ENCODE measurements at regions not wholly inside any gene's neighbourhood (a gene's known extent, or its start where the extent isn't known, plus 50 kb on each side); places are given as distances from the start of the nearest gene placed in this dataset.
A peak's percentile ranks its signal among the peaks of the same experiment; 100 is the strongest.
"Not testable (repeated sequence)": the region's sequence is repeated elsewhere in the genome, so short reads cannot be mapped to it uniquely, and the experiment has no call there.

DNA sequence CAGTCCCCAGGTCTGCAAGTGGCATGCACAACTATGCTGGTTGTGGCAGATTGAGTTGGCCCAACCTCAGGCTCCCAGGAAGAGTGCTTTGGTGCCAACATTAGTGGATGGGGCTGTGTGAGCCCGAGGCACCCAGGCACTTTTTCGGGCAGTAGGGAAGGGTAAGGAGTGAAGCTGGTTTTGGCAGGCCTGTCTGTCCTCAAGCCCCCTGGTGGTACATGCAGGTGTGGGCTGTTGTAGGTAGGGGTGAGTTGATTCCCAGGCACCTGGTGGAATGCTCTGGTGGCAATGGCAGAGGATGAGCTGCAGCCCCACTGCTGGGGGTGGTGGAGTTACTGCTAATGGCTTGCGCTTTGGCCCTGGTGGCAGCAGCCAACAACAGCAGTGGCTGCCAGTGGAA is 723.7 kb upstream of the SLITRK1 start:
- Histone ChIP-seq H3K36me3 (no peaks in the 10 kb centered on the region), H3K27me3 (no peaks in the 10 kb centered on the region), H3K9me3 (no peaks in the 10 kb centered on the region), H3K4me3 (no peak overlapping the region), H3K4me1 (peaks cover 0 to 8% (median 0%) of the 10 kb centered on the region in 12 donors), H3K27ac (no peak overlapping the region)
- peak in 1 of 4 donors; percentile 33 for ATAC-seq
- no peak for DNase-seq
- no peak for TF ChIP-seq POLR2A (IDR thresholded peaks at IDR 0.05)
- TF ChIP-seq, protein P1, sequence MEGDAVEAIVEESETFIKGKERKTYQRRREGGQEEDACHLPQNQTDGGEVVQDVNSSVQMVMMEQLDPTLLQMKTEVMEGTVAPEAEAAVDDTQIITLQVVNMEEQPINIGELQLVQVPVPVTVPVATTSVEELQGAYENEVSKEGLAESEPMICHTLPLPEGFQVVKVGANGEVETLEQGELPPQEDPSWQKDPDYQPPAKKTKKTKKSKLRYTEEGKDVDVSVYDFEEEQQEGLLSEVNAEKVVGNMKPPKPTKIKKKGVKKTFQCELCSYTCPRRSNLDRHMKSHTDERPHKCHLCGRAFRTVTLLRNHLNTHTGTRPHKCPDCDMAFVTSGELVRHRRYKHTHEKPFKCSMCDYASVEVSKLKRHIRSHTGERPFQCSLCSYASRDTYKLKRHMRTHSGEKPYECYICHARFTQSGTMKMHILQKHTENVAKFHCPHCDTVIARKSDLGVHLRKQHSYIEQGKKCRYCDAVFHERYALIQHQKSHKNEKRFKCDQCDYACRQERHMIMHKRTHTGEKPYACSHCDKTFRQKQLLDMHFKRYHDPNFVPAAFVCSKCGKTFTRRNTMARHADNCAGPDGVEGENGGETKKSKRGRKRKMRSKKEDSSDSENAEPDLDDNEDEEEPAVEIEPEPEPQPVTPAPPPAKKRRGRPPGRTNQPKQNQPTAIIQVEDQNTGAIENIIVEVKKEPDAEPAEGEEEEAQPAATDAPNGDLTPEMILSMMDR (IDR thresholded peaks at IDR 0.05), result no peak
- WGBS, 4 donors, result 87 to 95% (median 94%) methylated on average over 3 of the region's 3 CpGs
- intact Hi-C loops (cut with DNase I), result no loop called here

DNA sequence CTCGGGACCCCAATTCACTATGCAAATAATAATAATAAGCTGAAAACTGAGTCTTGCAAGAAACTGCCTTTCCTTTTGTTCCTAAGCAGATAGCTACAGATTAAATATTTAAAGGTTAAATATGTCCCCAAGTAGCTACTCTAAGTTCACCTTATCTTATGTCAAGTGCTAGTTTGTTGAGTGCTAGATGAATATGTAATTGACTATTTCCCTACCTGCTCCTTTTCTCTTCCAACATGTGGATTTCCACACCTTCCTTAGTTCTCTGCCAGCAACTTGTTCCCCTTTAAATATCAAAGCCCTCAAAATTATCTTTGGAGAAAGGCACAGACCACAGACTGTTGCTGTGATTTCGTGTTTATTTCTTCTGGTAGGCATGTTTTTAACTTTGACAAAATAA is 709.2 kb upstream of the SLITRK1 start:
- no peak overlapping the region for H3K4me3 ChIP-seq
- intact Hi-C loops (cut with DNase I), result no loop called here
- H3K9me3 ChIP-seq, result no peaks in the 10 kb centered on the region
- no peaks in the 10 kb centered on the region for H3K27me3 ChIP-seq
- 29 to 41% (median 36%) methylated on average over 2 of the region's 2 CpGs for WGBS, 4 donors
- H3K36me3 ChIP-seq, result no peaks in the 10 kb centered on the region
- DNase-seq, result no peak
- H3K27ac ChIP-seq, result no peak overlapping the region
- no peak for ATAC-seq
- no peaks in the 10 kb centered on the region for H3K4me1 ChIP-seq
- no peak for TF ChIP-seq POLR2A (IDR thresholded peaks at IDR 0.05)
- TF ChIP-seq, protein P1 (IDR thresholded peaks at IDR 0.05), result no peak

DNA sequence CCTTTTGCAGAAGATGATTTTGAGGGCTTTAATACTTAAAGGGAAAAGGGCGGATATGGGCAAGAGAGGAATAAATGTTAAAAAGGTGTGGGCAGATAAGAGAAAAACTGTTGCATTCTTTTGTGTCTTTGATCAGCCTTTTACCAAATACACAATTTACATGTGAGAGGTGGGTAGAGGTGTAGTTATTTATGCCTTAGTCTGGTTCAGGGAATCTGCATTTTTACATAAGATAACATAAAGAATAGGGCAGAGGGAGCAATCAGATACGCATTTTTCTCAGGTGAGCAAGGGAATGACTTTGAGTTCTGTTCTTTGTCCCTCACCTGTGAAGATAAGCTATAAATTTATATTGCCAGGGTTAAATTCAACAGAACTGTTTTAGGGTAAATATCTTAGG is 708.4 kb upstream of the SLITRK1 start:
- H3K4me3 ChIP-seq, result no peak overlapping the region
- intact Hi-C loops (cut with DNase I), result no loop called here
- H3K4me1 ChIP-seq, result no peaks in the 10 kb centered on the region
- no peak for DNase-seq
- no peaks in the 10 kb centered on the region for H3K9me3 ChIP-seq
- WGBS, 4 donors, result 64 to 78% (median 71%) methylated on average over 2 of the region's 2 CpGs
- no peak for TF ChIP-seq POLR2A (IDR thresholded peaks at IDR 0.05)
- TF ChIP-seq, protein P1 (IDR thresholded peaks at IDR 0.05), result no peak
- ATAC-seq, result no peak
- H3K36me3 ChIP-seq, result no peaks in the 10 kb centered on the region
- no peak overlapping the region for H3K27ac ChIP-seq
- no peaks in the 10 kb centered on the region for H3K27me3 ChIP-seq

DNA sequence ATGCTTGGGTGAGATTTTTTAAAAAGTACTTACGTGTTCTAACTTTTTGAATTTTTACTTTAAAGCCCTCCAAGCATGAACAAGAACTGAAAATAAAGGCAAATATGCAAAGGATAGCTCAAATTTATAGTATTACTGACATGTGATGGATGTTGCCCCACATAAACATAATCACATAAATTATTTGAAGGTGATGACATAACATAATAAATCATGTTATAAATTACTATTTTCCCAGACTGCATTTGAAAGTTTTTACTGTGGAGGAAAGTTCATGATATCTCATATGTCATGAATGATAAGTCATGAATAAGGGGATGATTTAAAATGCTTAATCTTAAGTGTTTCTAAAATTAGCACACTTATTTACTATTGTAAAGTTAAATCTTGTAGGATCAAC is 705.7 kb upstream of the SLITRK1 start:
- Histone ChIP-seq H3K4me1 (no peaks in the 10 kb centered on the region), H3K27me3 (no peaks in the 10 kb centered on the region), H3K27ac (no peak overlapping the region), H3K4me3 (no peak overlapping the region), H3K36me3 (no peaks in the 10 kb centered on the region), H3K9me3 (no peaks in the 10 kb centered on the region)
- intact Hi-C loops (cut with DNase I), result no loop called here
- DNase-seq (no peak), ATAC-seq (no peak)
- 74 to 88% (median 80%) methylated on average over 1 of the region's 1 CpG for WGBS, 4 donors
- TF ChIP-seq, protein P1 (IDR thresholded peaks at IDR 0.05), result no peak
- no peak for TF ChIP-seq POLR2A (IDR thresholded peaks at IDR 0.05)

DNA sequence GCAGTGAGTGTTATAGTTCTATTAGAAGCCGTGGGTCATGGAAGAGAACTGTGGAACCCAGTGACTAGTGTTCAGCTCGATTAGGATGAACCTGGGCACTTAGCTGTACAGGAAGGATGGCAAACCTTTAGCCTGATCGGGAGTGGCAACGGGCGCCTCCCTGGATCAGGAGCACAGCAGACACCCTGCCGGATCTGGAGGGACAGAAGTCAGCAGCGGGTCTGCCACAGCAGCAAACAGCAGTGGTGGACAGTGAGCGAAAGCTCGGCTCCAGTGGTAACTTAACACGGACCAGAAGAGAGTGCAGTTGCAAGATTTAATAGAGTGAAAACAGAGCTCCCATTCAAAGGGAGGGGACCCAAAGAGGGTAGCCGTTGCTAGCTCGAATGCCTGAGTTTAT is 697.6 kb upstream of the SLITRK1 start:
- H3K9me3 ChIP-seq; H3K4me3 ChIP-seq; intact Hi-C loops (cut with DNase I); H3K4me1 ChIP-seq; H3K27ac ChIP-seq; H3K27me3 ChIP-seq; ATAC-seq; H3K36me3 ChIP-seq: not testable (repeated sequence)
- DNase-seq, result peak in 1 of 5 donors; percentile 34
- 89 to 92% (median 92%) methylated on average over 12 of the region's 12 CpGs for WGBS, 4 donors
